ENCODE measurements at regions not wholly inside any gene's neighbourhood (a gene's known extent, or its start where the extent isn't known, plus 50 kb on each side); places are given as distances from the start of the nearest gene placed in this dataset.

DNA sequence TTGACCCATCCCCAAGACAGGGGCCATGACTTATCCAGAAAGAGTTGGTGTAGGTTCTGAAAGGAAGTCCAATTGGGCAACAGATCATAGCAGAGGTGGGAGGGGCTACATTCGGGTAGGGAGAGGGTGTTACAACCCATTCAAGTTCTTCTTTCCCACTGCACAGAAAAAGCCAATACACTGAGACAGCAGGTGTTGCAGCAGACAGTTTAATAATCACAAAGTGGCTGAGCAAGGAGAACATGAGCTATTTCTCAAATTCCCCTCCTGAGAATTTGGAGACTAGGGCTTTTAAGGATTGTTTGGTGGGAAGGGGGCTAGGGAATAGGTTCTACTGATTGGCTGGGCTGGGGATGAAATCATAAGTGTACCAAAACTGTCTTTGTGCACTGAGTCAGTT lies 328.4 kb upstream of the POU3F1 start:
- Histone ChIP-seq H3K27me3 (ENCODE audit: control insufficient read depth in 1 of 2, insufficient read depth in 2 of 2, low read length in 2 of 2) (peaks cover 0 to 7% of the 10 kb centered on the region in 2 donors), H3K4me3 (ENCODE audit: low read length in 2 of 2) (no peak overlapping the region), H3K9me3 (ENCODE audit: control insufficient read depth in 2 of 2, low read length in 2 of 2) (peaks cover 2 to 11% of the 10 kb centered on the region in 2 donors), H3K36me3 (ENCODE audit: control insufficient read depth in 2 of 2, insufficient read depth in 2 of 2, low read length in 2 of 2) (no peaks in the 10 kb centered on the region), H3K27ac (ENCODE audit: low read length) (no peak overlapping the region), H3K9ac (ENCODE audit: low read length in 2 of 2) (no peak overlapping the region), H3K4me1 (ENCODE audit: control insufficient read depth, insufficient read depth, low read length) (no peaks in the 10 kb centered on the region)

DNA sequence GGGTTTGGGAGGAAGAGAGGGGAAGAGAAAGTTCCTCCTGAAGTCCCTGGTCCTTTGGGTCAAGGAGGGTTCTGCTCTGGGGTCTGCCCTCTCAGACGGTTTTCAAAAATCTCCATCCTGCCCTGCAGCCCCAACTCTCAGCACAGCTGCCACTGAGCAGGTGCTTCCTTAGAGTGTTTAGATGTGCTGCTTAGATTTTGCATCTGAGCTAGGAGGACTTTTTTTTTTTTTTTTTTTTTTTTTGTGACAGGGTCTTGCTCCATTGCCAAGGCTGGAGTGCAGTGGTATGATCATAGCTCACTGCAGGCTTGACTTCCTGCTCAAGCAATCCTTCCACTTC lies 324.9 kb upstream of the POU3F1 start:
- H3K4me1 ChIP-seq (ENCODE audit: control insufficient read depth, insufficient read depth, low read length): no peaks in the 10 kb centered on the region
- H3K36me3 ChIP-seq (ENCODE audit: control insufficient read depth in 2 of 2, insufficient read depth in 2 of 2, low read length in 2 of 2): no peaks in the 10 kb centered on the region
- no peak overlapping the region for H3K9ac ChIP-seq (ENCODE audit: low read length in 2 of 2)
- H3K4me3 ChIP-seq (ENCODE audit: low read length in 2 of 2): no peak overlapping the region
- H3K9me3 ChIP-seq (ENCODE audit: control insufficient read depth in 2 of 2, low read length in 2 of 2): peaks cover 2 to 11% of the 10 kb centered on the region in 2 donors
- no peak overlapping the region for H3K27ac ChIP-seq (ENCODE audit: low read length)
- peaks cover 0 to 7% of the 10 kb centered on the region in 2 donors for H3K27me3 ChIP-seq (ENCODE audit: control insufficient read depth in 1 of 2, insufficient read depth in 2 of 2, low read length in 2 of 2)

- H3K4me1 ChIP-seq (ENCODE audit: control insufficient read depth, insufficient read depth, low read length): no peaks in the 10 kb centered on the region
- no peak overlapping the region for H3K9ac ChIP-seq (ENCODE audit: low read length in 2 of 2)
- H3K27ac ChIP-seq (ENCODE audit: low read length): no peak overlapping the region
- H3K9me3 ChIP-seq (ENCODE audit: control insufficient read depth in 2 of 2, low read length in 2 of 2): peaks cover 2 to 11% of the 10 kb centered on the region in 2 donors
- peaks cover 0 to 7% of the 10 kb centered on the region in 2 donors for H3K27me3 ChIP-seq (ENCODE audit: control insufficient read depth in 1 of 2, insufficient read depth in 2 of 2, low read length in 2 of 2)
- H3K36me3 ChIP-seq (ENCODE audit: control insufficient read depth in 2 of 2, insufficient read depth in 2 of 2, low read length in 2 of 2): no peaks in the 10 kb centered on the region
- no peak overlapping the region for H3K4me3 ChIP-seq (ENCODE audit: low read length in 2 of 2)
These were observed 324.3 kb upstream of the POU3F1 start for GRCh38 chr1:38370716-38371504.

DNA sequence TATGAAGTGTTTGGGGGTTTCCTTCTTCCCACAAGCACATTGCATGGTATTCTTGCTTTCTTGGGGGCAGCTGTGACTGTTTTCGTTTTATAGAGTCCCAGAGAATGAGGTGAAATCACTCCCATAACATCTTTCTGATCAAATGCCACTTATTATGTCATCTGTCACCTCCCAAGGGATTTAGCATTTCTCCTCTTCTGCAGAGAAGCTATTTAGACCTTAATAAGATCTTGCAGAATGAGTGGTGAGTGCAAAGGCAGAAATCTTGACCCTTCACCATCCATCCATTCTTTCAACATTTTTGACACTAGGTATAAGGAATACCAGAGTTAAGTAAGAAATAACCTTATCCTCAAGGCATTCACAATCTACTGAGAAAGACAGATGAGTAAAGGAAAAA lies 318.6 kb upstream of the POU3F1 start:
- peaks cover 0 to 3% of the 10 kb centered on the region in 2 donors for H3K27me3 ChIP-seq (ENCODE audit: control insufficient read depth in 1 of 2, insufficient read depth in 2 of 2, low read length in 2 of 2)
- H3K9ac ChIP-seq (ENCODE audit: low read length in 2 of 2): no peak overlapping the region
- H3K4me1 ChIP-seq (ENCODE audit: control insufficient read depth, insufficient read depth, low read length): no peaks in the 10 kb centered on the region
- H3K36me3 ChIP-seq (ENCODE audit: control insufficient read depth in 2 of 2, insufficient read depth in 2 of 2, low read length in 2 of 2): no peaks in the 10 kb centered on the region
- no peaks in the 10 kb centered on the region for H3K9me3 ChIP-seq (ENCODE audit: control insufficient read depth in 2 of 2, low read length in 2 of 2)
- H3K4me3 ChIP-seq (ENCODE audit: low read length in 2 of 2): no peak overlapping the region
- no peak overlapping the region for H3K27ac ChIP-seq (ENCODE audit: low read length)

- H3K27ac ChIP-seq (ENCODE audit: low read length): no peak overlapping the region
- peaks cover 0 to 3% of the 10 kb centered on the region in 2 donors for H3K27me3 ChIP-seq (ENCODE audit: control insufficient read depth in 1 of 2, insufficient read depth in 2 of 2, low read length in 2 of 2)
- no peaks in the 10 kb centered on the region for H3K36me3 ChIP-seq (ENCODE audit: control insufficient read depth in 2 of 2, insufficient read depth in 2 of 2, low read length in 2 of 2)
- peaks cover 0 to under 1% of the 10 kb centered on the region in 2 donors for H3K9me3 ChIP-seq (ENCODE audit: control insufficient read depth in 2 of 2, low read length in 2 of 2)
- no peak overlapping the region for H3K9ac ChIP-seq (ENCODE audit: low read length in 2 of 2)
- H3K4me3 ChIP-seq (ENCODE audit: low read length in 2 of 2): no peak overlapping the region
- no peaks in the 10 kb centered on the region for H3K4me1 ChIP-seq (ENCODE audit: control insufficient read depth, insufficient read depth, low read length)
These were observed 315.0 kb upstream of the POU3F1 start for GRCh38 chr1:38361566-38361965.

- no peaks in the 10 kb centered on the region for H3K36me3 ChIP-seq (ENCODE audit: control insufficient read depth in 2 of 2, insufficient read depth in 2 of 2, low read length in 2 of 2)
- no peak overlapping the region for H3K9ac ChIP-seq (ENCODE audit: low read length in 2 of 2)
- H3K27ac ChIP-seq (ENCODE audit: low read length): no peak overlapping the region
- H3K4me3 ChIP-seq (ENCODE audit: low read length in 2 of 2): no peak overlapping the region
- no peaks in the 10 kb centered on the region for H3K4me1 ChIP-seq (ENCODE audit: control insufficient read depth, insufficient read depth, low read length)
- peaks cover 0 to 3% of the 10 kb centered on the region in 2 donors for H3K27me3 ChIP-seq (ENCODE audit: control insufficient read depth in 1 of 2, insufficient read depth in 2 of 2, low read length in 2 of 2)
- H3K9me3 ChIP-seq (ENCODE audit: control insufficient read depth in 2 of 2, low read length in 2 of 2): peaks cover 0 to 3% of the 10 kb centered on the region in 2 donors
These were observed 314.2 kb upstream of the POU3F1 start for GRCh38 chr1:38360807-38361206.

DNA sequence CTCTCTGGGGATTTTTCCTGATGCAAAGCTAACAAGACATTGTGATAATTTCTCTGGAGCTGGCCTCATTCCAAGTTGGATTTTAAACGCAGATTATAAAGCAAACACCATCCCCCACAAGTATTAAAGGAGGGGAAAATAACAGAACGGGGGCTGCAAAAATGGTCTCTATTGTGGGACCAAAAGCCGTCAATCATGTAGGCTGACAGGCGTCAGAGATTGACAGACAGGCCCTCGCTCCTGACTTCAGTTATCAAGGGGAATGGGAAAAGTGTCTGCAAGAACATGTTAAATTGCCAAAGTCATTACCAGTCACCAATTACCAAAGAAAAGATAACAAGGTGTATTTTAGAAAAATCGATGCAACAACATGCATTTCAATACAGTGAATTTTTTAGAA lies 307.4 kb upstream of the POU3F1 start:
- H3K4me3 ChIP-seq (ENCODE audit: low read length in 2 of 2): no peak overlapping the region
- peaks cover 0 to 7% of the 10 kb centered on the region in 2 donors for H3K27me3 ChIP-seq (ENCODE audit: control insufficient read depth in 1 of 2, insufficient read depth in 2 of 2, low read length in 2 of 2)
- no peak overlapping the region for H3K9ac ChIP-seq (ENCODE audit: low read length in 2 of 2)
- no peaks in the 10 kb centered on the region for H3K36me3 ChIP-seq (ENCODE audit: control insufficient read depth in 2 of 2, insufficient read depth in 2 of 2, low read length in 2 of 2)
- no peaks in the 10 kb centered on the region for H3K4me1 ChIP-seq (ENCODE audit: control insufficient read depth, insufficient read depth, low read length)
- H3K9me3 ChIP-seq (ENCODE audit: control insufficient read depth in 2 of 2, low read length in 2 of 2): peaks cover 0 to 12% of the 10 kb centered on the region in 2 donors
- no peak overlapping the region for H3K27ac ChIP-seq (ENCODE audit: low read length)

GRCh38 chr1:38352869-38353268 lies 306.3 kb upstream of the POU3F1 start:
- Histone ChIP-seq H3K9ac (ENCODE audit: low read length in 2 of 2) (no peak overlapping the region), H3K27ac (ENCODE audit: low read length) (no peak overlapping the region), H3K4me1 (ENCODE audit: control insufficient read depth, insufficient read depth, low read length) (no peaks in the 10 kb centered on the region), H3K9me3 (ENCODE audit: control insufficient read depth in 2 of 2, low read length in 2 of 2) (peaks cover under 1 to 16% of the 10 kb centered on the region in 2 donors), H3K4me3 (ENCODE audit: low read length in 2 of 2) (no peak overlapping the region), H3K36me3 (ENCODE audit: control insufficient read depth in 2 of 2, insufficient read depth in 2 of 2, low read length in 2 of 2) (no peaks in the 10 kb centered on the region), H3K27me3 (ENCODE audit: control insufficient read depth in 1 of 2, insufficient read depth in 2 of 2, low read length in 2 of 2) (peaks cover 0 to 7% of the 10 kb centered on the region in 2 donors)

- Histone ChIP-seq H3K4me1 (ENCODE audit: control insufficient read depth, insufficient read depth, low read length) (no peaks in the 10 kb centered on the region), H3K4me3 (ENCODE audit: low read length in 2 of 2) (no peak overlapping the region), H3K27ac (ENCODE audit: low read length) (no peak overlapping the region), H3K9me3 (ENCODE audit: control insufficient read depth in 2 of 2, low read length in 2 of 2) (peaks cover 12 to 18% of the 10 kb centered on the region in 2 donors), H3K9ac (ENCODE audit: low read length in 2 of 2) (no peak overlapping the region), H3K27me3 (ENCODE audit: control insufficient read depth in 1 of 2, insufficient read depth in 2 of 2, low read length in 2 of 2) (peaks cover 0 to 4% of the 10 kb centered on the region in 2 donors), H3K36me3 (ENCODE audit: control insufficient read depth in 2 of 2, insufficient read depth in 2 of 2, low read length in 2 of 2) (no peaks in the 10 kb centered on the region)
These were observed 301.0 kb upstream of the POU3F1 start for GRCh38 chr1:38347446-38348175.

- H3K27ac ChIP-seq (ENCODE audit: low read length): no peak overlapping the region
- H3K4me1 ChIP-seq (ENCODE audit: control insufficient read depth, insufficient read depth, low read length): no peaks in the 10 kb centered on the region
- peaks cover 12 to 14% of the 10 kb centered on the region in 2 donors for H3K9me3 ChIP-seq (ENCODE audit: control insufficient read depth in 2 of 2, low read length in 2 of 2)
- no peak overlapping the region for H3K4me3 ChIP-seq (ENCODE audit: low read length in 2 of 2)
- no peak overlapping the region for H3K9ac ChIP-seq (ENCODE audit: low read length in 2 of 2)
- no peaks in the 10 kb centered on the region for H3K36me3 ChIP-seq (ENCODE audit: control insufficient read depth in 2 of 2, insufficient read depth in 2 of 2, low read length in 2 of 2)
- H3K27me3 ChIP-seq (ENCODE audit: control insufficient read depth in 1 of 2, insufficient read depth in 2 of 2, low read length in 2 of 2): peaks cover 0 to 2% of the 10 kb centered on the region in 2 donors
These were observed 298.1 kb upstream of the POU3F1 start for GRCh38 chr1:38344716-38345115.

GRCh38 chr1:38341694-38342093 lies 295.1 kb upstream of the POU3F1 start:
- Histone ChIP-seq H3K9ac (ENCODE audit: low read length in 2 of 2) (no peak overlapping the region), H3K4me1 (ENCODE audit: control insufficient read depth, insufficient read depth, low read length) (no peaks in the 10 kb centered on the region), H3K27ac (ENCODE audit: low read length) (no peak overlapping the region), H3K9me3 (ENCODE audit: control insufficient read depth in 2 of 2, low read length in 2 of 2) (peaks cover 6 to 8% of the 10 kb centered on the region in 2 donors), H3K27me3 (ENCODE audit: control insufficient read depth in 1 of 2, insufficient read depth in 2 of 2, low read length in 2 of 2) (peaks cover 2 to 3% of the 10 kb centered on the region in 2 donors), H3K36me3 (ENCODE audit: control insufficient read depth in 2 of 2, insufficient read depth in 2 of 2, low read length in 2 of 2) (no peaks in the 10 kb centered on the region), H3K4me3 (ENCODE audit: low read length in 2 of 2) (no peak overlapping the region)
